ENCODE measurements at regions not wholly inside any gene's neighbourhood (a gene's known extent, or its start where the extent isn't known, plus 50 kb on each side); places are given as distances from the start of the nearest gene placed in this dataset.

GRCh38 chr9:1217076-1217475, 166.9 kb downstream of the DMRT2 start:
- WGBS, 2 donors, result 64 to 77% methylated on average over 5 of the region's 5 CpGs
- no peak for DNase-seq
- H3K9me3 ChIP-seq, result no peaks in the 10 kb centered on the region

GRCh38 chr9:1219284-1219683, 169.1 kb downstream of the DMRT2 start:
- H3K36me3 ChIP-seq (ENCODE audit: low read depth, missing control alignments), result no peaks in the 10 kb centered on the region
- H3K27me3 ChIP-seq, result no peaks in the 10 kb centered on the region
- H3K4me1 ChIP-seq, result no peaks in the 10 kb centered on the region
- TF ChIP-seq CTCF (IDR thresholded peaks at IDR 0.05) (no peak), POLR2A (IDR thresholded peaks at IDR 0.05) (no peak)
- no peak for DNase-seq
- no peaks in the 10 kb centered on the region for H3K9me3 ChIP-seq
- intact Hi-C loops (cut with DNase I; ENCODE audit: low total_unique reads), result no loop called here
- WGBS, 2 donors, result 76 to 82% methylated on average over 2 of the region's 2 CpGs
- H3K4me3 ChIP-seq, result no peak overlapping the region
- H3K27ac ChIP-seq, result no peak overlapping the region

More at GRCh38 chr9:1217076-1217475, 166.9 kb downstream of the DMRT2 start:
- TF ChIP-seq CTCF (IDR thresholded peaks at IDR 0.05), result no peak
- TF ChIP-seq POLR2A (IDR thresholded peaks at IDR 0.05), result no peak
- no peaks in the 10 kb centered on the region for H3K27me3 ChIP-seq
- H3K4me3 ChIP-seq, result no peak overlapping the region
- H3K4me1 ChIP-seq, result no peaks in the 10 kb centered on the region
- intact Hi-C loops (cut with DNase I; ENCODE audit: low total_unique reads), result no loop called here
- H3K27ac ChIP-seq, result no peak overlapping the region
- H3K36me3 ChIP-seq (ENCODE audit: low read depth, missing control alignments), result no peaks in the 10 kb centered on the region

- Histone ChIP-seq H3K27ac (no peak overlapping the region), H3K4me3 (no peak overlapping the region), H3K36me3 (ENCODE audit: low read depth, missing control alignments) (no peaks in the 10 kb centered on the region), H3K4me1 (no peaks in the 10 kb centered on the region), H3K27me3 (no peaks in the 10 kb centered on the region), H3K9me3 (no peaks in the 10 kb centered on the region)
- intact Hi-C loops (cut with DNase I; ENCODE audit: low total_unique reads), result no loop called here
- TF ChIP-seq POLR2A (IDR thresholded peaks at IDR 0.05) (no peak), CTCF (IDR thresholded peaks at IDR 0.05) (no peak)
- no peak for DNase-seq
- WGBS, 2 donors, result 51 to 54% methylated on average over 7 of the region's 7 CpGs
These were observed 171.1 kb downstream of the DMRT2 start for GRCh38 chr9:1221298-1221697.

GRCh38 chr9:1222511-1222910, 172.4 kb downstream of the DMRT2 start:
- no peaks in the 10 kb centered on the region for H3K27me3 ChIP-seq
- TF ChIP-seq CTCF (IDR thresholded peaks at IDR 0.05) (no peak), POLR2A (IDR thresholded peaks at IDR 0.05) (no peak)
- H3K36me3 ChIP-seq (ENCODE audit: low read depth, missing control alignments), result no peaks in the 10 kb centered on the region
- intact Hi-C loops (cut with DNase I; ENCODE audit: low total_unique reads), result no loop called here
- 58% methylated on average over 3 of the region's 3 CpGs for WGBS, 2 donors
- no peak overlapping the region for H3K4me3 ChIP-seq
- no peak for DNase-seq
- no peaks in the 10 kb centered on the region for H3K4me1 ChIP-seq
- H3K9me3 ChIP-seq, result no peaks in the 10 kb centered on the region
- no peak overlapping the region for H3K27ac ChIP-seq

GRCh38 chr9:1231998-1232919, 182.1 kb downstream of the DMRT2 start:
- Histone ChIP-seq H3K4me3 (no peak overlapping the region), H3K27ac (no peak overlapping the region), H3K9me3 (no peaks in the 10 kb centered on the region), H3K27me3 (no peaks in the 10 kb centered on the region), H3K36me3 (ENCODE audit: low read depth, missing control alignments) (no peaks in the 10 kb centered on the region), H3K4me1 (no peaks in the 10 kb centered on the region)
- 42 to 65% methylated on average over 11 of the region's 11 CpGs for WGBS, 2 donors
- DNase-seq, result no peak
- TF ChIP-seq CTCF (IDR thresholded peaks at IDR 0.05) (no peak), POLR2A (IDR thresholded peaks at IDR 0.05) (no peak)
- intact Hi-C loops (cut with DNase I; ENCODE audit: low total_unique reads), result no loop called here

All from testis (tissue), 2 donors.